NCI-H524 (cell line): ENCODE measurements at regions not wholly inside any gene's neighbourhood (a gene's known extent, or its start where the extent isn't known, plus 50 kb on each side); places are given as distances from the start of the nearest gene placed in this dataset.

Source experiments
- DNase-seq, 2 experiments: peaks; one replicate each; lab custom pipeline; 2025; lab: John Stamatoyannopoulos, UW

DNA sequence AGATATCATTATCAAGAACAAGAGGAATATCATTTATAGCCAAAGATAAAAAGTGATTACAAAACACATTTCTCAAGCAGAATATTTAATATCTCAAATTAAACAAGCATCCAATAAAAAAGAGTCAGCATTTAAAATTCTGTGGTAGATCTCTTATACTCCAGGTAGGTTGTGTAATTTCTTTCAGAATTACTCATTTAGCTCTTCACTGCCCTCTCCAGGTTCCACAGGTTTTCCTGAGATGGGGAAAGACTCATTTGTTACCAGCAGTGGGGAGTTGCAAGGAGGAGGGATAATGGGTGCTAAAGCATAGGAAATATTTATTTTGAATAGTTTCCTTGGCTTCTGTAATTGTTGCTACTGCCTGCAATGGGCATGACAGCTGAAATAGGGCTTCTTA is 83.1 kb upstream of the RASGRP1 start:
- DNase-seq, result peak; percentile 9 to 27

DNA sequence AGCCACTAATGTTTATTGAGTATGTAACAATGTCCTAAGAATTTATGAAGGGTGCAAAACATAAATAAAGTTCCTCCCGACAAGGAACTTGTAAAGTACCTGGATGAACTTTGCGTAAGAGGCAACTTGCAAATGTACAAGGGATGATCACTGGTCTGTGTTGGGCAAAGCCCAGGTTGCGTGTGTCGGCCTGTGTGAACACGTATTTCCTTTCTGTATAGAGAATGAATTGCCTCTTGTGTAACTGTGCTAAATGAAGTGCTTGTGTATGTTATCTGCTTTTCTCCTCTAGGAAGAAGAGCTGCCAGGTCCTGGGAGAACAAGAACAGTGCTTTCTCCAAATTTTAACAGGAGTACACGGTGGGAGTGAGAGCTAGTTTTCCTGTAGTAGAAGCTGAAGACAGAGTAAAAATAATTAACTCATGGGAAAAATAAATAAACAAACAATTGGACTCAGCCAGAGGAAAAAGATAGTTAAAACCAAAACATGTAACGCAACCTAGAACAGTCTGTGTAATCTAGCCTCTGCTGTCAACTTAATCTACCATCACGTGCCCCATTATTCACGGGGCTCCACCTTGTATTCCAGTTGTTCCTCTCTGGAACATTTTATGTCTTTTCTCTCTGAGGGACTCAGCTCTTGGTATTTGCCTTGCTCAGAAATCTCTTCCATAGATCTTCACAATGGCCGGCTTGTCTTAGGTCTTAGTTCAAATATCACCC is 83.7 kb upstream of the RASGRP1 start:
- no peak for DNase-seq

GRCh38 chr15:38650384-38650783 is 85.8 kb upstream of the RASGRP1 start:
- no peak for DNase-seq

GRCh38 chr15:38650936-38651327 is 86.3 kb upstream of the RASGRP1 start:
- no peak for DNase-seq

DNA sequence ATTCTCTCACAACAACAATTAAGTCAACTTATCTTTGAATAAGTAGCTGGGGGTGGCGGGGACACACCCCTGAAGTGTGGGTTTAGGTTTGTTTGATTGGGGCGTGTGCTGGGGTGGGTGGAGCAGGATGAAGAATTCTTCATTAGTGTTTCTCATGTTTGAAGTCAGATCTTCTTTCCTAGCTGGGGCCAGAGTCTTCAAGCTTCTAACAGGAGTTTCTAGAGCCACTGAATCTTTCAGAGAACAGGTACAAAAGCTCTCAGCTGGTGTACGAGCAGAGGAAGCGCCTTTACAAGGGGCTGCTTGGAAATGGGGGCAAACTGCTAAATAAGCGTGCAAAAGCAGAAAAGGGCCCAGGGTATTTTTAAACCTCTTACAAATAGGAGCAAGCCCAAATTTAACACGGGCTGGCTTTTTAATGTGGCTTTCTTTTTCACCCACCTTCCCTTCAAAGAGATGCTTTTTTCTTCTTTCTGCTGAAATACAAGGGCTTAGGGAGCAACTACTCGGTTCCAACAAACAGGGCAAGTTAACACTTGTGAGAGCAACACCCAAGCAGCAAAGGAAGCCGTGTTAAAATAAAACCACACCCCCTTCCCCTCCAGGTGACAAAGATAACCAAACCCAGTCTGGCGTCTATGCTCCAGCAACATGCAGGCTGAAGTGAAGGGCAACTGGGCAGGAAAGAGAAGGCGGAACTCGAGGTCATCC is 86.9 kb upstream of the RASGRP1 start:
- DNase-seq, result no peak

GRCh38 chr15:38652183-38652794 is 87.7 kb upstream of the RASGRP1 start:
- DNase-seq, result no peak

- no peak for DNase-seq
Measured at GRCh38 chr15:38652998-38653397, 88.4 kb upstream of the RASGRP1 start.

- DNase-seq, result no peak
Measured at GRCh38 chr15:38658431-38658830, 93.8 kb upstream of the RASGRP1 start.

- DNase-seq, result no peak
Measured at GRCh38 chr15:38660738-38661137, 96.1 kb upstream of the RASGRP1 start.

- DNase-seq, result no peak
Measured at GRCh38 chr15:38662033-38662802, 97.6 kb upstream of the RASGRP1 start.

GRCh38 chr15:38662805-38663204 is 98.2 kb upstream of the RASGRP1 start:
- no peak for DNase-seq

DNA sequence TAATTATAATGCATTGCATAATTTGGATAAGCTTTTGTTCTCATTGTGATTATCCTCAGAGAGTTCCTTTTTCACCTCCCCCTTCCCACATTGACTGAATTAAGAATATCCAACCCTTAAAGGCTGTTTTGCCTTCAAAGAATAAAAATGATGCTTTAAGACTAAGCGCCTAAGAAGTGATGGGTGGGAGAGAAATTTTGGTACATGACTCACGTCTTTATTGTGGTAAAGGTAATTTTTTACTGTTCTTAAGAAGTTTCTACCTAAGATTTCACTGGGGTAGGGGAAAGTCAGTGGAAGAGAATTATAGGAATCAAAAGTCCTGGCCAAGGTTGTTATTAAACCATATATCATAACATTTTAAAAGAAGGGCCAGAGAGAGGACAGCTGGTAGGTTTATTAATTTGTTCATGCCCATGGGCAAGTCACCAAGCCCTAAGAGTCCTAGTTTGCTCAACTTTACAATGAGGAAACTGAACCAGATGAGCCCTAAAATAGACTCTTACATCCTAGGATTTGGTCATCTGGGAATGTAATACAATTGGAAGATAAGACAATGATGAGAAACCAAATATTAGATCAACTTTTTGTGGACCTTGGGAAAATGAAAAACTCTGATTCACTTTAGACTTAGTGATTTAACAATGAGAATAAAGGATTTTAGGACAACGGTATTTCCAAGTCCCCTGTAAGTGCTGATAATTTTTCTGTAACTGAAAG is 101.1 kb upstream of the RASGRP1 start:
- no peak for DNase-seq

- peak in 1 of 2 experiments; percentile 10 for DNase-seq
Measured at GRCh38 chr15:38666865-38667510, 102.4 kb upstream of the RASGRP1 start.

GRCh38 chr15:38667890-38668850 is 103.6 kb upstream of the RASGRP1 start:
- DNase-seq, result peak in 1 of 2 experiments; percentile 56

GRCh38 chr15:38668898-38669391 is 104.3 kb upstream of the RASGRP1 start:
- peak; percentile 86 to 93 for DNase-seq

- DNase-seq, result no peak
Measured at GRCh38 chr15:38670128-38671005, 105.8 kb upstream of the RASGRP1 start.

GRCh38 chr15:38671006-38671387 is 106.4 kb upstream of the RASGRP1 start:
- no peak for DNase-seq

DNA sequence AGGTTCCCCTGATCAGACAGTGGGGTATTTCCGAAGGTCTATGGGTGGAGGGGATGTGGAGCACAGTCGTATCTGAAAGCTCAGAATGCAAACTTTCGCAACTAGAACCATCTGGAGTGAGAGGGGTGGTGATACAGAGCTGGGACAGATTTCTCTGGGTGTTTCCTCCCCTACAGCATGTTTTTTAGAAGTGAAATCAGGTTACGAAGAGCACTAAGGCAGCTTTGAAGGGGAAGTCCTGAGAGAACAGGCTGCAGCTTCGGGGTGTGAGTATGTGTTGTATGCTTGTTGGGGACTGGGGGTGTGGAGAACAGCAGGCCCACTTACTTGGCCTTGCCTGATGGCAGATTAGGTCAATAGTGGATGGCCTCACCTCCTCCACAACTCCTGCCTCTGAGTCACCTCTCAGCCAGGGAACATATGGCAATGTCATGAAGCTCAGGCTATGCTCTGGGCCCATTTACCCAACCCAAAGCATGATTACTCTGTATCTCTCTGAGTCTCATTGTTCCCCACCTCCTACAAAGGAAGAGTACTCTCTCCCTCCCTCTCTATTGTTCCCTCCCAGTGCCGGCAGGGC is 107.2 kb upstream of the RASGRP1 start:
- DNase-seq, result no peak
